ENCODE measurements at regions not wholly inside any gene's neighbourhood (a gene's known extent, or its start where the extent isn't known, plus 50 kb on each side); places are given as distances from the start of the nearest gene placed in this dataset.

DNA sequence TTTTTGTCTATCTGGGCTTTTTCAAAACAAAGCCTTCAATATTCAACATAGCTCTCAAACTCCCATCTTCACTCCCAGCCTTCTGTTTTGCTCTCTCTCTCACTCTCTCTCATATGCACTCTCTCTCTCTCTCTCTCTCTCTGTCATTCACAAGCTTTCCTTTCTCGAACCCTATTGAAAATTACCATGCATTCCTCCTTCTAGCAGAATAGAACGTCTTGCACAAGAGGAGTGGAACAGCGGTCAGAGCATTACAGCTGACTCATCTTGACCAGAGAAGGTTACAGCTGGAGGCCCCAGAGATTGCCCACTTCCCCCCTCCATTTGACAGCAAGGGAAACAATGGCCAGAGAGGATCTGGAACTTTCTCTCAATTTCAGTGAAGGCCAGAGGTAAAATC is 51.0 kb upstream of the LIFR start:
- no peak for TF ChIP-seq EP300 (IDR thresholded peaks at IDR 0.05)
- TF ChIP-seq POLR2AphosphoS5 (IDR thresholded peaks at IDR 0.05): no peak
- H3K9me3 ChIP-seq: no peaks in the 10 kb centered on the region
- intact Hi-C loops (cut with DNase I): no loop called here
- H3K27me3 ChIP-seq: no peaks in the 10 kb centered on the region
- H3K4me1 ChIP-seq: peaks cover 0 to 5% (median 4%) of the 10 kb centered on the region in 4 donors
- no peak overlapping the region for H3K27ac ChIP-seq (replicated peaks in 1 of 4)
- 66% methylated on average over 3 of the region's 3 CpGs for WGBS
- no peaks in the 10 kb centered on the region for H3K36me3 ChIP-seq
- DNase-seq (ENCODE audit: extremely low spot score): no peak
- H3K4me3 ChIP-seq: no peak overlapping the region

DNA sequence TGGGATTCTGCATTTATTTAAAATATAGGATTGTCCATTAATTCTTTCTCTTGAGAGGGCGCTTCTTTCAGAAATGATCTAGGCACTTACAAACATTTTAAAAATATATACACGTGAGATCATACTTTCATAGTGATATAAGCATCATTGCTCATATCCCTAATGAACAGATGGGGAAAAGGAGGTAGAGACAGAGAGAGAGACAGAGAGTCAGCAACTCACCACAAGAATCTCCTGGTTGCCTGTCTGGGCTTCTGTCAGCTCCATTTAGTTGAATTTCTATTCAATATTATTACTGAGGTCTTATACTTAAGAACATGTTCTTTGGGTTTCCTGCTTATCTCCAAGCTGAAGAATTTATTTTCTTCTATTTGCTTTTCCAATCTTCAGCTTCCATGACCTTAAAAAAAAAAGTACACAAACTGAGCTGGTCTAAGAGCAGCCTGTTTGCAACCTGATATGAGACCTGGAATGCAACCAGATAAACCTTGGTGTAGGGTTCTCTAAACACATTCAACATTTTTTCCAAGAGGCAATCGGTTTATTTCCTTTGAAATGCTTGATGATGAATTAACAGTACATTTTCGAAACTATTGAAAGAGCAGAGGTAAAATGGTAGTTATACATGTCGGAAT is 51.6 kb upstream of the LIFR start:
- Histone ChIP-seq H3K9me3 (no peaks in the 10 kb centered on the region), H3K27ac (replicated peaks in 1 of 4) (no peak overlapping the region), H3K36me3 (no peaks in the 10 kb centered on the region), H3K27me3 (no peaks in the 10 kb centered on the region), H3K4me3 (no peak overlapping the region), H3K4me1 (peaks cover 0 to 4% (median 2%) of the 10 kb centered on the region in 4 donors)
- no peak for DNase-seq (ENCODE audit: extremely low spot score)
- WGBS: 83% methylated on average over 5 of the region's 5 CpGs
- TF ChIP-seq POLR2AphosphoS5 (IDR thresholded peaks at IDR 0.05) (no peak), EP300 (IDR thresholded peaks at IDR 0.05) (no peak), POLR2A (IDR thresholded peaks at IDR 0.05; ENCODE audit: low read depth) (no peak)
- TF ChIP-seq, protein P1, sequence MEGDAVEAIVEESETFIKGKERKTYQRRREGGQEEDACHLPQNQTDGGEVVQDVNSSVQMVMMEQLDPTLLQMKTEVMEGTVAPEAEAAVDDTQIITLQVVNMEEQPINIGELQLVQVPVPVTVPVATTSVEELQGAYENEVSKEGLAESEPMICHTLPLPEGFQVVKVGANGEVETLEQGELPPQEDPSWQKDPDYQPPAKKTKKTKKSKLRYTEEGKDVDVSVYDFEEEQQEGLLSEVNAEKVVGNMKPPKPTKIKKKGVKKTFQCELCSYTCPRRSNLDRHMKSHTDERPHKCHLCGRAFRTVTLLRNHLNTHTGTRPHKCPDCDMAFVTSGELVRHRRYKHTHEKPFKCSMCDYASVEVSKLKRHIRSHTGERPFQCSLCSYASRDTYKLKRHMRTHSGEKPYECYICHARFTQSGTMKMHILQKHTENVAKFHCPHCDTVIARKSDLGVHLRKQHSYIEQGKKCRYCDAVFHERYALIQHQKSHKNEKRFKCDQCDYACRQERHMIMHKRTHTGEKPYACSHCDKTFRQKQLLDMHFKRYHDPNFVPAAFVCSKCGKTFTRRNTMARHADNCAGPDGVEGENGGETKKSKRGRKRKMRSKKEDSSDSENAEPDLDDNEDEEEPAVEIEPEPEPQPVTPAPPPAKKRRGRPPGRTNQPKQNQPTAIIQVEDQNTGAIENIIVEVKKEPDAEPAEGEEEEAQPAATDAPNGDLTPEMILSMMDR (IDR thresholded peaks at IDR 0.05): no peak
- intact Hi-C loops (cut with DNase I): no loop called here

DNA sequence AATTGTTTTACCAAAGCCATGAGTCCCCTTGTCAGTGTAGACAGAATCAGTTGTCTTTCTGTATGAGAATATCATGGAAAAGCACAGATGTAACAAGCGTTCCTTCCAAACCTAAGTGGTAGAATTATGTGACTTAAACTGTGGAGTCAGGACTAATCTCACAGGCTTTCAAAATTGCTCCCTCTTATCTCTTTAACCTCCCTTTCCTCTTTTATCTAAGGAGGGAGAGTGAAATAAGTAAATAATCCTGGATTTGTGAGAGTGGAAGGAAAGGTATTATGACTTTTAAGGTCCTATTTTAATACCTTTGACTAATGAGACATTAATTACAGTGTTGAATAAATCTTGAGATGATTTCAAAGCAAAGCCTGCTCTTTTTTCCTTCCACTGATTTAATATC is 52.4 kb upstream of the LIFR start:
- Histone ChIP-seq H3K27me3 (no peaks in the 10 kb centered on the region), H3K4me1 (peaks cover 0 to 4% (median 2%) of the 10 kb centered on the region in 4 donors), H3K4me3 (no peak overlapping the region), H3K9me3 (no peaks in the 10 kb centered on the region), H3K27ac (replicated peaks in 1 of 4) (no peak overlapping the region), H3K36me3 (no peaks in the 10 kb centered on the region)
- intact Hi-C loops (cut with DNase I): no loop called here
- DNase-seq (ENCODE audit: extremely low spot score): no peak
- TF ChIP-seq POLR2A (IDR thresholded peaks at IDR 0.05; ENCODE audit: low read depth) (no peak), EP300 (IDR thresholded peaks at IDR 0.05) (no peak), POLR2AphosphoS5 (IDR thresholded peaks at IDR 0.05) (no peak)
- TF ChIP-seq, protein P1 (IDR thresholded peaks at IDR 0.05): no peak
- WGBS: 96% methylated on average over 1 of the region's 1 CpG

DNA sequence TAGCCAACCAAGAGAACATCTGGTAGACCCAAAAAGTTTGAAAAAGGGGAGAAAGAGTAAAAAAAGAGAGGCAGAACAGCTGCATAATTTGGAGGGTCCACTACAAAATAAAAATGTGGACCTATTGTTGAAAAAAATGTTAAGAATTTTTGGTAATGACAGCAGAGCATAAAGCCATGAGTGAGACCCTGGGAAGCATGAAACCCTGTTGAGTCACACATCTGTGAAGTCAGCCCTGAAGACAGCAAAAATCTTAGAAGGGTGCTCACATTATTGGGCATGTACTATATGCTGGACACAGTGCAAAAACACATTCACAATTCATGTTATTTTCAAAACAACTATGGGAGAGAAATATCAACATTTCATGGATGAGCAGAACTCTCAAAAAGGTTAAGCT is 56.4 kb upstream of the LIFR start:
- peaks cover 0 to 6% (median 0%) of the 10 kb centered on the region in 4 donors for H3K9me3 ChIP-seq
- no peak for DNase-seq (ENCODE audit: extremely low spot score)
- no peak for TF ChIP-seq POLR2AphosphoS5 (IDR thresholded peaks at IDR 0.05)
- TF ChIP-seq POLR2A (IDR thresholded peaks at IDR 0.05; ENCODE audit: low read depth): no peak
- TF ChIP-seq, protein P1 (IDR thresholded peaks at IDR 0.05): no peak
- no peak for TF ChIP-seq EP300 (IDR thresholded peaks at IDR 0.05)
- no peaks in the 10 kb centered on the region for H3K4me1 ChIP-seq
- no peak overlapping the region for H3K4me3 ChIP-seq
- intact Hi-C loops (cut with DNase I): no loop called here
- no peaks in the 10 kb centered on the region for H3K27me3 ChIP-seq
- no peaks in the 10 kb centered on the region for H3K36me3 ChIP-seq
- H3K27ac ChIP-seq (replicated peaks in 1 of 4): no peak overlapping the region

DNA sequence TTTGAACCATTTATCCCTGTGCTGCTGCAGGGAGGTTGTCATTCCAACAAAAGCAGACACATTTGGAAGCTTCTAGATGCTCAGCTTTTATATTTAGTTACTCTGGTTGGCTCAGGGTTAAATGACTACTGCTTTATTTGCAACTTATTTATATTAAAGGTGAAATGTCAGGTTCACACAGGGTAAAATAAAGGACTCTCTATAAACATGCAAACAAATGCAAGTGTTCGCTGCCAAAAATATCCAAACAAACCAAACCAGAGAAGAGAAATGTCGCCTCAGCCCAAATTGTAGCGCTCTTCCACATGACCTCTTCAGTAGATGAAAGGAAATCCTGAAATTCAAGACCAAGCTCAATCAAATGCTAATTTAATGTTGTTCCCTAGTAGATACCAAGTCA is 57.0 kb upstream of the LIFR start:
- Histone ChIP-seq H3K36me3 (no peaks in the 10 kb centered on the region), H3K9me3 (peaks cover 0 to 9% (median 4%) of the 10 kb centered on the region in 4 donors), H3K27ac (replicated peaks in 1 of 4) (no peak overlapping the region), H3K27me3 (no peaks in the 10 kb centered on the region), H3K4me1 (no peaks in the 10 kb centered on the region), H3K4me3 (no peak overlapping the region)
- TF ChIP-seq EP300 (IDR thresholded peaks at IDR 0.05) (no peak), POLR2AphosphoS5 (IDR thresholded peaks at IDR 0.05) (no peak), POLR2A (IDR thresholded peaks at IDR 0.05; ENCODE audit: low read depth) (no peak)
- TF ChIP-seq, protein P1 (IDR thresholded peaks at IDR 0.05): no peak
- intact Hi-C loops (cut with DNase I): no loop called here
- 86% methylated on average over 3 of the region's 3 CpGs for WGBS
- no peak for DNase-seq (ENCODE audit: extremely low spot score)

All from esophagus muscularis mucosa (tissue), 4 donors.